ENCODE measurements at regions not wholly inside any gene's neighbourhood (a gene's known extent, or its start where the extent isn't known, plus 50 kb on each side); places are given as distances from the start of the nearest gene placed in this dataset.

DNA sequence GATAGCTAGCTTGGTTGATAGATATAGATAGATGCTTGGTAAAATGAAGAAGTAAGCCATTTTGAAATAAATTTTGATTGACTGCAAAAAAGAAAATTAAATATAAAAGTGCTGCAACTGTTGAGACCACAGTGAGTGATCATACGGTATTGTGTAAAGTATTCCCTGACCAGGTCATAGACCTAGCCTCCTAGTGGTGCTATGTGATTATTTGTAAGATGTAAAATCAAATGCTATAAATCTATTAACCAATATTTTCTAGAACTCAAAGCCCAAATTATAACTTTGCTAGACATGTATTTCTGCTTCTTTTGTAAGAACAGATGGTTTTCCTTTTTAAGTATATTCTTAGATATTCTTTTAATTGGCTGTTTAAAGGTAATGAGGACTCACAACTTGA is 480.2 kb upstream of the PTPRD start:
- TF ChIP-seq POLR2A (IDR thresholded peaks at IDR 0.05; ENCODE audit: low read depth, low read length) (no peak), CTCF (IDR thresholded peaks at IDR 0.05; ENCODE audit: extremely low read depth in 1 of 2, insufficient read depth in 1 of 2, low read depth in 1 of 2, low read length in 2 of 2) (no peak), GATA2 (IDR thresholded peaks at IDR 0.05; ENCODE audit: insufficient read depth, insufficient read length, low read depth, low read length) (no peak)
